Endothelial cell of umbilical vein (primary cell): ENCODE measurements at regions not wholly inside any gene's neighbourhood (a gene's known extent, or its start where the extent isn't known, plus 50 kb on each side); places are given as distances from the start of the nearest gene placed in this dataset.

Experiments
- BruUV-seq: library from RNA; stranded (reverse); fragments of 400-500 nt; replicated peaks from 2 replicates; lab custom pipeline; 2021; lab: Mats Ljungman, UMichigan
- CTCF ChIA-PET: fragments of 300-600, 350-600 bp; sonication (Branson Sonifier 250); formaldehyde crosslinking; loops from one replicate; lab custom pipeline; 2021; ENCODE audit warnings: antibody characterized with exemption, inconsistent platforms; lab: Charles Lee
- POLR2A ChIA-PET: fragments of 300-600, 350-600 bp; sonication (Branson Sonifier 250); formaldehyde crosslinking; loops from one replicate; lab custom pipeline; 2021; ENCODE audit warnings: antibody characterized with exemption, inconsistent platforms; lab: Charles Lee
- DNase-seq: peaks from one replicate; pipeline ENCODE4 v3.0.0-alpha.2; 2011; ENCODE audit warnings: low read depth, low spot score
- FAIRE-seq: peaks from 2 replicates; lab custom pipeline; 2011; peaks lifted over from hg19 to GRCh38; lab: Jason Lieb, UNC
- H2AFZ ChIP-seq: 2 replicates; pipeline ENCODE4 v1.6.0; 2012; ENCODE audit warnings: low read depth, low read length, control low read depth, inconsistent platforms
- H3K27ac ChIP-seq: 2 replicates; pipeline ENCODE4 v1.5.1; 2011; ENCODE audit warnings: low read depth, mild to moderate bottlenecking, control low read depth, low read length, moderate library complexity; ENCODE audit not compliant: insufficient read depth
- H3K27me3 ChIP-seq, 2 experiments: 2 replicates each; pipeline versions ENCODE4 v1.6.0 to v1.6.1; 2011; ENCODE audit warnings: low read length in 2 of 2, mixed read lengths in 1 of 2; ENCODE audit not compliant: control insufficient read depth in 2 of 2, insufficient read depth in 2 of 2
- H3K36me3 ChIP-seq, 2 experiments: 2 replicates in 1 of 2; 3 replicates in 1 of 2; pipeline ENCODE4 v1.5.1; 2011; ENCODE audit warnings: low read length in 2 of 2, mild to moderate bottlenecking in 1 of 2, moderate library complexity in 1 of 2; ENCODE audit not compliant: control insufficient read depth in 2 of 2, insufficient read depth in 2 of 2; ENCODE audit errors: extremely low read depth in 1 of 2
- H3K4me1 ChIP-seq: 3 replicates; pipeline ENCODE4 v1.5.1; 2011; ENCODE audit warnings: mild to moderate bottlenecking, low read length; ENCODE audit not compliant: control insufficient read depth, insufficient read depth; ENCODE audit errors: extremely low read depth
- H3K4me2 ChIP-seq: 2 replicates; pipeline ENCODE4 v1.6.1; 2011; ENCODE audit warnings: low read length, control low read depth, mixed read lengths; ENCODE audit not compliant: insufficient read depth
- H3K4me3 ChIP-seq, 3 experiments: fragments of 200-600 bp in 1 of 3; sonication (generic), shearing (Covaris generic) in 1 of 3; replicated peaks in 1 of 3; 2 replicates each; pipeline ENCODE4 v1.5.1; 2011 to 2016; ENCODE audit warnings: control low read depth in 3 of 3, low read length in 3 of 3, mild to moderate bottlenecking in 2 of 3, inconsistent platforms in 1 of 3, low read depth in 1 of 3, moderate library complexity in 1 of 3; ENCODE audit not compliant: insufficient read depth in 1 of 3
- H3K79me2 ChIP-seq: 2 replicates; pipeline ENCODE4 v1.6.0; 2012; ENCODE audit warnings: low read length, inconsistent platforms; ENCODE audit not compliant: control insufficient read depth, insufficient read depth
- H3K9ac ChIP-seq: replicated peaks from 2 replicates; pipeline ENCODE3; 2011; ENCODE audit warnings: low read length, control low read depth; ENCODE audit not compliant: insufficient read depth; ENCODE audit errors: extremely low read depth
- H3K9me1 ChIP-seq: replicated peaks from 3 replicates; pipeline ENCODE4 v1.6.0; 2011; ENCODE audit warnings: mild to moderate bottlenecking, low read length; ENCODE audit not compliant: control insufficient read depth, insufficient read depth; ENCODE audit errors: extremely low read depth
- H3K9me3 ChIP-seq: replicated peaks from 2 replicates; pipeline ENCODE4 v1.5.1; 2012; ENCODE audit warnings: low read length, inconsistent platforms; ENCODE audit not compliant: control insufficient read depth, insufficient read depth
- H4K20me1 ChIP-seq: replicated peaks from 2 replicates; pipeline ENCODE3; 2011; ENCODE audit warnings: mild to moderate bottlenecking, low read length; ENCODE audit not compliant: control insufficient read depth, insufficient read depth; ENCODE audit errors: extremely low read depth
- FOS ChIP-seq: IDR thresholded peaks from 2 replicates; pipeline ENCODE4 v1.6.1; 2011; ENCODE audit warnings: mild to moderate bottlenecking, low read length, moderate library complexity, borderline replicate concordance; ENCODE audit not compliant: insufficient read depth
- JUN ChIP-seq: IDR thresholded peaks from 2 replicates; pipeline ENCODE4 v1.6.1; 2011; ENCODE audit warnings: borderline replicate concordance, low read depth; ENCODE audit not compliant: insufficient read length, insufficient read depth
- POLR2AphosphoS5 ChIP-seq: IDR thresholded peaks from 2 replicates; pipeline ENCODE4 v1.6.1; 2012; ENCODE audit warnings: low read depth, mild to moderate bottlenecking, control low read depth, low read length, moderate library complexity; ENCODE audit not compliant: insufficient read depth
- dilution Hi-C: fragments of 300-500 bp; cut with MboI; formaldehyde crosslinking; loops from one replicate; pipeline ENCODE4 v1.15.0; 2019; ENCODE audit warnings: low sequenced_read_pairs; ENCODE audit not compliant: extremely low pct_ligation_motif_present
- intact Hi-C: fragments of 100-400 bp; cut with micrococcal nuclease; formaldehyde crosslinking; loops from one replicate; pipeline ENCODE4 v1.10.0; 2022
- TF ChIP-seq, protein P1 (sequence below), 2 donors: IDR thresholded peaks; 1 replicate in 1 of 2; 2 replicates in 1 of 2; pipeline ENCODE4 v1.5.1; 2011; ENCODE audit warnings: low read length in 2 of 2, mild to moderate bottlenecking in 2 of 2, moderate library complexity in 2 of 2, control low read depth in 1 of 2, inconsistent platforms in 1 of 2, low read depth in 1 of 2; ENCODE audit not compliant: insufficient read depth in 1 of 2; ENCODE audit errors: extremely low read depth in 1 of 2

DNA sequence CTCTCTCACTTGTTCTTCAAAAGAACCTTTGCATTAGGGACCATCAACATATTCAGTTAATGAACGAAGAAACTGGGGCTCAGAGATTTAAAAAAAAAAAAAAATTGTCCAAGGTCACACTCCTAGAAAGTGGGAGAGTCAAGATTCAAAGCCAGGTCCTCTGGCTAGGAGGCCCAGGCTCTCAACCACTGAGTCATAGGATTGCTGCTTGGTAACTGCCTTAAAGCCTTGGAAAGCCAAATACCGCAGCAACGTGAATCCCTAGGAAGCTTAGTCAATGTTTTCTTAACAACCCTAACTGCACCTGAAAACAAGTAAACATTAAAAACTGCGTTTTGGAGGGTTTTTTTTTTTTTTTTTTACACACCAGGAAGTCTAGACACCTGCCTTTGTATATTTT is 156.8 kb downstream of the WNT5A start:
- Histone ChIP-seq H3K79me2 (no peaks in the 10 kb centered on the region), H3K9ac (no peak overlapping the region), H3K27ac (no peak overlapping the region), H3K9me1 (no peaks in the 10 kb centered on the region), H3K36me3 (no peaks in the 10 kb centered on the region), H3K27me3 (no peaks in the 10 kb centered on the region), H4K20me1 (no peaks in the 10 kb centered on the region), H3K4me3 (no peak overlapping the region), H3K9me3 (peaks cover 6% of the 10 kb centered on the region), H3K4me1 (no peaks in the 10 kb centered on the region), H2AFZ (no peak overlapping the region), H3K4me2 (no peak overlapping the region)
- ChIA-PET POLR2A (no interaction called here), CTCF (no interaction called here)
- no peak for FAIRE-seq
- TF ChIP-seq, protein P1, sequence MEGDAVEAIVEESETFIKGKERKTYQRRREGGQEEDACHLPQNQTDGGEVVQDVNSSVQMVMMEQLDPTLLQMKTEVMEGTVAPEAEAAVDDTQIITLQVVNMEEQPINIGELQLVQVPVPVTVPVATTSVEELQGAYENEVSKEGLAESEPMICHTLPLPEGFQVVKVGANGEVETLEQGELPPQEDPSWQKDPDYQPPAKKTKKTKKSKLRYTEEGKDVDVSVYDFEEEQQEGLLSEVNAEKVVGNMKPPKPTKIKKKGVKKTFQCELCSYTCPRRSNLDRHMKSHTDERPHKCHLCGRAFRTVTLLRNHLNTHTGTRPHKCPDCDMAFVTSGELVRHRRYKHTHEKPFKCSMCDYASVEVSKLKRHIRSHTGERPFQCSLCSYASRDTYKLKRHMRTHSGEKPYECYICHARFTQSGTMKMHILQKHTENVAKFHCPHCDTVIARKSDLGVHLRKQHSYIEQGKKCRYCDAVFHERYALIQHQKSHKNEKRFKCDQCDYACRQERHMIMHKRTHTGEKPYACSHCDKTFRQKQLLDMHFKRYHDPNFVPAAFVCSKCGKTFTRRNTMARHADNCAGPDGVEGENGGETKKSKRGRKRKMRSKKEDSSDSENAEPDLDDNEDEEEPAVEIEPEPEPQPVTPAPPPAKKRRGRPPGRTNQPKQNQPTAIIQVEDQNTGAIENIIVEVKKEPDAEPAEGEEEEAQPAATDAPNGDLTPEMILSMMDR (IDR thresholded peaks at IDR 0.05; ENCODE audit: extremely low read depth in 1 of 2, insufficient read depth in 1 of 2, low read depth in 1 of 2, low read length in 2 of 2) = no peak
- TF ChIP-seq FOS (no peak), POLR2AphosphoS5 (no peak), JUN (no peak)
- DNase-seq = no peak
- dilution Hi-C loops (no loop called here), intact Hi-C loops (loop anchor here (10.0 kb wide), 1 partner anchor 504 kb away; no protein-coding TSS in a partner anchor)
- no TSS peak for BruUV-seq

DNA sequence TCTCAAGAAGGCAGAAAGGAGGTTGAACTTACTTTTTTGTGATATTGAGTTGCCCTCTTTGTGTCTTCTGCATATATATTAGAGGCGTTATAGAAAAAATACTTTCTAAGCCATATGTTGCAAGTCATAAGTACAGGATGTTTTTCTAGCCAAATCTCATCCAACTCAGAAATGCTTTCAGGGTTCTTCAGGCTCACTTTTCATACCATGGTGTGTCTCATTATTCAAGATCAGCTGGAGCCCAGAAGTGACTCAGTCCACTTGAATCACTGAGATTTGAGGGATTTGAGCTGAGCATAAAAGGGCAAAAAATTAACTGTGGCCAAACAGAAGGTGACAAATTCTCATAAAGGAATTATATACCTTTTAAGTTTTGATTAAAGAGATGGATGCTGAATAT is 157.3 kb downstream of the WNT5A start:
- H3K27me3 ChIP-seq = no peaks in the 10 kb centered on the region
- H3K4me1 ChIP-seq = no peaks in the 10 kb centered on the region
- BruUV-seq = no TSS peak
- peaks cover 6% of the 10 kb centered on the region for H3K9me3 ChIP-seq
- no peaks in the 10 kb centered on the region for H4K20me1 ChIP-seq
- H3K4me2 ChIP-seq = no peak overlapping the region
- H3K9ac ChIP-seq = no peak overlapping the region
- no peaks in the 10 kb centered on the region for H3K36me3 ChIP-seq
- FAIRE-seq = no peak
- no peaks in the 10 kb centered on the region for H3K79me2 ChIP-seq
- no peak for DNase-seq
- dilution Hi-C loops = no loop called here
- no peak overlapping the region for H2AFZ ChIP-seq
- ChIA-PET CTCF (no interaction called here), POLR2A (no interaction called here)
- no peak overlapping the region for H3K4me3 ChIP-seq
- H3K27ac ChIP-seq = no peak overlapping the region
- intact Hi-C loops = loop anchor here (10.0 kb wide), 1 partner anchor 505 kb away; no protein-coding TSS in a partner anchor
- no peak for TF ChIP-seq FOS
- no peaks in the 10 kb centered on the region for H3K9me1 ChIP-seq
